ENCODE measurements at regions not wholly inside any gene's neighbourhood (a gene's known extent, or its start where the extent isn't known, plus 50 kb on each side); places are given as distances from the start of the nearest gene placed in this dataset.

GRCh38 chr6:105797286-105797979 is 288.7 kb upstream of the PRDM1 start:
- DNase-seq (ENCODE audit: low spot score): no peak
- no peak for TF ChIP-seq CTCF (IDR thresholded peaks at IDR 0.05; ENCODE audit: extremely low read depth, missing control alignments)

DNA sequence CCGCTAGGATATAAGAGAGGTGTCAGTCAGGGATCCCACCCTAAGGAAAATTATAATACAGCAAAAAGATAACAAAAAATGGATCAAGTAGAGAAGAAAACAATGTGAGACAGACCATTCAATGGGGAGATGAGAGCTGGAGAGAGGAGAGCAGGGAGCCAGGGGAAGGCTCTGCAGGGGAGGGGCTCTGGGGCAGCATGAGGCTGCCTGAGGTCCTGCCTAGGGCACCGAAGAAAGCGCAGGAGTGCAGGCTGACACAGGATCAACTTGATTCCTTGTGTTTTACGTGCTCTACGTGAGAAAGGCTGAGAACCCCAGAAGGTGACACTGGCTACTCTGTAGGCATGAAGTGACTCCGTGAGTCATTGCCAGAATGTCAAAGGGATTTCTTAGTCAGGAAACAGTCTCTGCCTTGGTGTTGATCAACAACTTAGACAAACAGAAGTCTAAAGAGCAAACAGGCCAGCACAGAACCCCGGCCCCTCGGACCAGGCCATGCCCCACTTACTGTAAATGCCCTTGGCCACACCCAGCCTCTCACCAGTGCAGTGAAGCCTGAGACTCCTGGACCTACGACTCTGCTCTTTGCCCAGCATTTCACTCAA is 290.1 kb upstream of the PRDM1 start:
- no peak for DNase-seq (ENCODE audit: low spot score)
- TF ChIP-seq CTCF (IDR thresholded peaks at IDR 0.05; ENCODE audit: extremely low read depth, missing control alignments): no peak

- DNase-seq (ENCODE audit: low spot score): no peak
- no peak for TF ChIP-seq CTCF (IDR thresholded peaks at IDR 0.05; ENCODE audit: extremely low read depth, missing control alignments)
Observed at GRCh38 chr6:105795366-105795765, 290.8 kb upstream of the PRDM1 start.

- no peak for DNase-seq (ENCODE audit: low spot score)
- no peak for TF ChIP-seq CTCF (IDR thresholded peaks at IDR 0.05; ENCODE audit: extremely low read depth, missing control alignments)
Observed at GRCh38 chr6:105794870-105795269, 291.3 kb upstream of the PRDM1 start.

DNA sequence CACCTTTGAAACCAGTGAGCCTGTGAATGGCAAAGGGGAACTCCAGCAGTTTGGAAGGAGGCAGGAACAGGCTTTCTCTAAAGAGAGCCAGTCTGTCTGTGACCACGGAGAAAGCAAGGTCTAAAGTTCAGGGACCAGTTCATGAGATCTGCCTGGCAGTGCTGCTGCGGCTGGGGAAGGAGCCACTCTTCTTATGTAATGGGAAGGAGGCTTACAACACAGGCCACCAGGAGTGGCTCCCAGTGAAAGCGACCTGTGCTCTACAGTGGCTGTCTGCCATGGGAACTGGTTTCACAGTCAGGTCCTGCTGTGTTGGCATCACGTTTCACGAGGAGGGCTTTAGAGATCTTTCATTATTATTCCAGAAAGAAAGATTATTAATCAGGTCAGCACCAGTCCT is 291.9 kb upstream of the PRDM1 start:
- no peak for TF ChIP-seq CTCF (IDR thresholded peaks at IDR 0.05; ENCODE audit: extremely low read depth, missing control alignments)
- DNase-seq (ENCODE audit: low spot score): no peak

DNA sequence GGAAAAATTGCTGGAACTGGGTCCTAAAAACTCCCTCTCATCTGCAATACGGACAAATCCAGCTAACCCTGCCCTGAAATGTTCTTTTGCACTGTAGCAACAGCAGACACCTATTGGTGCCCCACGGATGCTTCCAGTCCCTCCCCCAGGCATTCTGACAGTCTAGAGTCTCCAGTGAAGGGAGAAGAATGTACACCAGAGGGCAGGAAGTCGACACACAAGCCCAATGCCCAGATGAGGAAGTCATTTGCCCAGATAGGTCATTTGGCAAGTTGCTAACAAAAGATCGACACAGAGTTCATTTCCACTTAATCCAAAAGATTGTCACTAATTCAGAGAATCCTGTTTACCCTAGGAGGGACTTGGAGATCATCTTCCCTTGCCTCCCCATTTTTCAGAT is 293.0 kb upstream of the PRDM1 start:
- no peak for DNase-seq (ENCODE audit: low spot score)
- TF ChIP-seq CTCF (IDR thresholded peaks at IDR 0.05; ENCODE audit: extremely low read depth, missing control alignments): no peak

DNA sequence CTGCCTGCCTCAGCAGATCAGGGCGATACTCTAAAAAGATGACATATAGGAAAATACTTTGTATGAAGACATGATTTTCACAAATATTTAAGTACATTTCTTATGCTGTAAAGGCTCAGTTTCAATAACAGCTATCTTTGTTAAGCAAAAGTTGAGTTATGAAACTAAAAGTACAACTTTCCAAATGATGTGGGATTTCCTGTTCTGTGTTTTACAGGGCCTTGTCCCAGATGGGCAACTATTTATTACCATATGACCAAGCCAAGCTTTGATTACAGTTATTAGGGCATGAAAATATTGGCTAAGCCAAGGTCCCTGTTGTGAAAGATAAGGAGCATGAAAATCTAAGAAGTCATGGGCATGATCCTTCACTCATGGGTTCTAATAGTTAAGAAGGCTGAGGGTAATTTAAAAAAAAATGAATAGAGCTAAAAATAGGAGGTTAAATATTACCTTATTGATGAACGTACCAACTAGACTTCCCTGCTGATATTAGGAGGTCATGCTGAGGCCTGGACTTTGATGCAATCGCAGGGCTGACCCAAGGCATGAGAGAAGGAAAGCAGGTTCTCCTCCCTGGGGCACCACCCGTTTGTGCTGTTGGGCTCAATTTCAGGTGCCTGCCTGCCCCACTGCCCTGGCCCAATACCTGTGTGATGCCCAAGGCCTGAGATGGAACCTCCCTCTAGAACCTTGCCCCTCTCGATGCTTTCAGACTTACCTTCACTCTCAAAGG is 294.4 kb upstream of the PRDM1 start:
- DNase-seq (ENCODE audit: low spot score): no peak
- no peak for TF ChIP-seq CTCF (IDR thresholded peaks at IDR 0.05; ENCODE audit: extremely low read depth, missing control alignments)
